HEK293 (cell line): ENCODE measurements at regions not wholly inside any gene's neighbourhood (a gene's known extent, or its start where the extent isn't known, plus 50 kb on each side); places are given as distances from the start of the nearest gene placed in this dataset.

Source experiments
- CTCF ChIA-PET: fragments of 350-600 bp; formaldehyde crosslinking; extraction: SDS; loops from one replicate; lab custom pipeline; 2021; ENCODE audit warnings: antibody characterized with exemption; lab: Yijun Ruan, JAX
- POLR2A ChIA-PET: fragments of 300-600 bp; formaldehyde crosslinking; extraction: SDS; loops from one replicate; lab custom pipeline; 2020; ENCODE audit warnings: antibody characterized with exemption, inconsistent platforms; lab: Yijun Ruan, JAX
- H3K27ac ChIP-seq: fragments of 200-500 bp; sonication (Bioruptor generic); 2 replicates; pipeline ENCODE4 v1.5.1; 2014; ENCODE audit warnings: low read depth, low read length, control low read depth, inconsistent platforms; ENCODE audit errors: extremely low read depth
- H3K36me3 ChIP-seq, 2 experiments: fragments of 200-500 bp in 1 of 2; sonication (Bioruptor generic) in 1 of 2; 1 replicate in 1 of 2; 2 replicates in 1 of 2; pipeline ENCODE4 v1.5.1; 2014 to 2017; ENCODE audit warnings: inconsistent platforms in 2 of 2, low read length in 2 of 2; ENCODE audit not compliant: control insufficient read depth in 2 of 2, insufficient read depth in 1 of 2
- H3K4me1 ChIP-seq: fragments of 200-500 bp; sonication (Bioruptor generic); 2 replicates; pipeline ENCODE4 v1.5.1; 2014; ENCODE audit warnings: mild to moderate bottlenecking, low read length, inconsistent platforms; ENCODE audit not compliant: control insufficient read depth, insufficient read depth
- H3K4me3 ChIP-seq: 2 replicates; pipeline ENCODE4 v1.5.1; 2011; ENCODE audit warnings: low read depth, mild to moderate bottlenecking, control low read depth, low read length, moderate library complexity
- H3K9me3 ChIP-seq: fragments of 200-500 bp; sonication (Bioruptor generic); 2 replicates; pipeline ENCODE4 v1.5.1; 2014; ENCODE audit warnings: low read depth, low read length, inconsistent platforms; ENCODE audit not compliant: control insufficient read depth, insufficient read depth
- SCRT2 ChIP-seq: fragments of 450-650 bp; formaldehyde crosslinking; IDR thresholded peaks from 2 replicates; pipeline ENCODE4 v1.5.1; 2016; ENCODE audit warnings: missing biosample characterization, missing genetic modification characterization
- TSHZ1 ChIP-seq: fragments of 450-650 bp; formaldehyde crosslinking; IDR thresholded peaks from 2 replicates; pipeline ENCODE4 v1.5.1; 2016; ENCODE audit warnings: missing biosample characterization, missing genetic modification characterization, borderline replicate concordance
- YY1 ChIP-seq: fragments of 450-650 bp; formaldehyde crosslinking; IDR thresholded peaks from 2 replicates; pipeline ENCODE4 v1.5.1; 2018; ENCODE audit warnings: missing biosample characterization, missing genetic modification characterization
- ZBTB10 ChIP-seq: fragments of 450-650 bp; formaldehyde crosslinking; IDR thresholded peaks from 2 replicates; pipeline ENCODE4 v1.5.1; 2016; ENCODE audit warnings: missing biosample characterization, missing genetic modification characterization
- ZBTB20 ChIP-seq: fragments of 450-650 bp; formaldehyde crosslinking; IDR thresholded peaks from 2 replicates; pipeline ENCODE4 v1.5.1; 2016; ENCODE audit warnings: missing biosample characterization, missing genetic modification characterization
- ZBTB7A ChIP-seq: fragments of 450-650 bp; formaldehyde crosslinking; IDR thresholded peaks from 2 replicates; pipeline ENCODE4 v1.5.1; 2016; ENCODE audit warnings: low read depth, missing biosample characterization, missing genetic modification characterization
- ZNF146 ChIP-seq: fragments of 450-650 bp; formaldehyde crosslinking; IDR thresholded peaks from 2 replicates; pipeline ENCODE4 v1.5.1; 2016; ENCODE audit warnings: missing biosample characterization, missing genetic modification characterization
- ZNF16 ChIP-seq: fragments of 450-650 bp; formaldehyde crosslinking; IDR thresholded peaks from 2 replicates; pipeline ENCODE4 v1.5.1; 2016; ENCODE audit warnings: low read depth, missing biosample characterization, missing genetic modification characterization
- ZNF19 ChIP-seq: fragments of 450-650 bp; formaldehyde crosslinking; IDR thresholded peaks from 2 replicates; pipeline ENCODE4; 2016; ENCODE audit warnings: missing biosample characterization, missing genetic modification characterization, low read depth
- ZNF292 ChIP-seq: fragments of 450-650 bp; formaldehyde crosslinking; IDR thresholded peaks from 2 replicates; pipeline ENCODE4 v1.5.1; 2016; ENCODE audit warnings: low read depth, missing biosample characterization, missing genetic modification characterization, borderline replicate concordance
- ZNF302 ChIP-seq: fragments of 450-650 bp; formaldehyde crosslinking; IDR thresholded peaks from 2 replicates; pipeline ENCODE4 v1.5.1; 2016; ENCODE audit warnings: missing biosample characterization, missing genetic modification characterization, low read depth
- ZNF37A ChIP-seq: fragments of 450-650 bp; IDR thresholded peaks from 2 replicates; pipeline ENCODE4 v1.5.1; 2018; ENCODE audit warnings: missing biosample characterization, missing genetic modification characterization
- ZNF423 ChIP-seq: fragments of 450-650 bp; formaldehyde crosslinking; IDR thresholded peaks from 2 replicates; pipeline ENCODE4 v1.5.1; 2016; ENCODE audit warnings: missing biosample characterization, missing genetic modification characterization
- ZNF488 ChIP-seq: fragments of 450-650 bp; formaldehyde crosslinking; IDR thresholded peaks from 2 replicates; pipeline ENCODE4 v1.5.1; 2016; ENCODE audit warnings: missing biosample characterization, missing genetic modification characterization
- ZNF843 ChIP-seq: fragments of 450-650 bp; formaldehyde crosslinking; IDR thresholded peaks from 2 replicates; pipeline ENCODE4 v1.5.1; 2016; ENCODE audit warnings: missing biosample characterization, missing genetic modification characterization

- H3K9me3 ChIP-seq: no peaks in the 10 kb centered on the region
- POLR2A ChIA-PET: no interaction called here
- TF ChIP-seq ZNF302 (no peak), ZNF146 (tag by site-specific recombination) (no peak), ZBTB20 (tag by site-specific recombination) (no peak), ZBTB7A (tag by site-specific recombination) (no peak), ZBTB10 (tag by site-specific recombination) (no peak), ZNF37A (tag by site-specific recombination) (no peak), ZNF843 (tag by site-specific recombination) (no peak), ZNF19 (no peak), ZNF423 (tag by site-specific recombination) (no peak)
- TF ChIP-seq, all 188 proteins: peak for 0
- Histone ChIP-seq H3K27ac (no peak overlapping the region), H3K4me1 (no peaks in the 10 kb centered on the region), H3K36me3 (no peaks in the 10 kb centered on the region), H3K4me3 (no peak overlapping the region)
- CTCF ChIA-PET: interaction anchor here (1.2 kb wide), 1 partner anchor 38 kb away, joined by 4 read pairs; no protein-coding TSS in a partner anchor
These were observed 277.8 kb downstream of the PRELID2 start for GRCh38 chr5:145557345-145557744.

GRCh38 chr5:145554399-145554798 lies 280.7 kb downstream of the PRELID2 start:
- no peaks in the 10 kb centered on the region for H3K9me3 ChIP-seq
- H3K4me1 ChIP-seq: no peaks in the 10 kb centered on the region
- CTCF ChIA-PET: no interaction called here
- no peak for TF ChIP-seq ZNF16 (tag by site-specific recombination)
- no peak for TF ChIP-seq YY1 (tag by site-specific recombination)
- TF ChIP-seq SCRT2 (tag by site-specific recombination): no peak
- TF ChIP-seq ZBTB10 (tag by site-specific recombination): no peak
- no peak for TF ChIP-seq ZNF292 (tag by site-specific recombination)
- TF ChIP-seq TSHZ1 (tag by site-specific recombination): no peak
- TF ChIP-seq ZNF488: no peak
- TF ChIP-seq, all 188 proteins: peak for 0
- no peak overlapping the region for H3K27ac ChIP-seq
- no peak overlapping the region for H3K4me3 ChIP-seq
- POLR2A ChIA-PET: no interaction called here
- H3K36me3 ChIP-seq: no peaks in the 10 kb centered on the region
